A549 (cell line): ENCODE measurements at regions not wholly inside any gene's neighbourhood (a gene's known extent, or its start where the extent isn't known, plus 50 kb on each side); places are given as distances from the start of the nearest gene placed in this dataset.

Experiments
- JUNB ChIP-seq: fragments of >200 bp; sonication (Bioruptor Twin); formaldehyde crosslinking; IDR thresholded peaks from 2 replicates; pipeline ENCODE4 v1.6.1; 2016
- MYC ChIP-seq: IDR thresholded peaks from 2 replicates; pipeline ENCODE4 v1.6.1; 2012; ENCODE audit warnings: mild to moderate bottlenecking, inconsistent platforms, low read length, improper control_type of control experiment, borderline replicate concordance
- RAD21 ChIP-seq, 2 experiments: fragments of >200 bp in 1 of 2; sonication (Bioruptor Twin) in 1 of 2; formaldehyde crosslinking in 1 of 2; IDR thresholded peaks in 1 of 2; conservative IDR thresholded peaks in 1 of 2; 2 replicates in 1 of 2; 3 replicates in 1 of 2; pipeline ENCODE4 v1.6.1; 2012 to 2018; ENCODE audit warnings: inconsistent platforms in 1 of 2
- TF ChIP-seq, protein P1 (sequence below): fragments of >200 bp; sonication (Bioruptor Twin); formaldehyde crosslinking; IDR thresholded peaks from 3 replicates; pipeline ENCODE4 v1.5.1; 2016
- TF ChIP-seq, protein P2 (sequence below): IDR thresholded peaks from 2 replicates; pipeline ENCODE4 v1.6.1; 2012

DNA sequence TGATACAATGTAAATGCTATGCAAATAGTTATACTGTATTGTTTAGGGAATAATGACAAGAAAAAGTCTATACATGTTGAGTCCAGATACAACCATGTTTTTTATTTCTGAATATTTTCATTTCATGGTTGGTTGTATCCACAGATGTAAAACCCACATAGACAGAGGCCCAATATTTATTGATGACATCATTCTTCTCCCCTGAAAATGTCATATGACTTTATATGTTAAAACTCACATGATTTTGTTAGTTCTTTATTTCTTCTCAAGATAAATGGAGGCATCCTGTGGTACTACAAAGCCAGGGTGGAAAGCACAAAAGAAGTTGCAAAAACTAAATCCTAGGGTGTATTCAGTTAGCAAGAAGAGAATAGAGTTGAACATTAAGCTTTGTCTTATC, 149.3 kb upstream of the GLRA2 start:
- TF ChIP-seq, protein P1, sequence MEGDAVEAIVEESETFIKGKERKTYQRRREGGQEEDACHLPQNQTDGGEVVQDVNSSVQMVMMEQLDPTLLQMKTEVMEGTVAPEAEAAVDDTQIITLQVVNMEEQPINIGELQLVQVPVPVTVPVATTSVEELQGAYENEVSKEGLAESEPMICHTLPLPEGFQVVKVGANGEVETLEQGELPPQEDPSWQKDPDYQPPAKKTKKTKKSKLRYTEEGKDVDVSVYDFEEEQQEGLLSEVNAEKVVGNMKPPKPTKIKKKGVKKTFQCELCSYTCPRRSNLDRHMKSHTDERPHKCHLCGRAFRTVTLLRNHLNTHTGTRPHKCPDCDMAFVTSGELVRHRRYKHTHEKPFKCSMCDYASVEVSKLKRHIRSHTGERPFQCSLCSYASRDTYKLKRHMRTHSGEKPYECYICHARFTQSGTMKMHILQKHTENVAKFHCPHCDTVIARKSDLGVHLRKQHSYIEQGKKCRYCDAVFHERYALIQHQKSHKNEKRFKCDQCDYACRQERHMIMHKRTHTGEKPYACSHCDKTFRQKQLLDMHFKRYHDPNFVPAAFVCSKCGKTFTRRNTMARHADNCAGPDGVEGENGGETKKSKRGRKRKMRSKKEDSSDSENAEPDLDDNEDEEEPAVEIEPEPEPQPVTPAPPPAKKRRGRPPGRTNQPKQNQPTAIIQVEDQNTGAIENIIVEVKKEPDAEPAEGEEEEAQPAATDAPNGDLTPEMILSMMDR = no peak
- TF ChIP-seq JUNB = no peak
- TF ChIP-seq, protein P2, sequence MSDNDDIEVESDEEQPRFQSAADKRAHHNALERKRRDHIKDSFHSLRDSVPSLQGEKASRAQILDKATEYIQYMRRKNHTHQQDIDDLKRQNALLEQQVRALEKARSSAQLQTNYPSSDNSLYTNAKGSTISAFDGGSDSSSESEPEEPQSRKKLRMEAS = no peak
- TF ChIP-seq RAD21 (conservative IDR thresholded peaks at IDR 0.05 in 1 of 2, IDR thresholded peaks at IDR 0.05 in 1 of 2) = no peak
- no peak for TF ChIP-seq MYC
